ENCODE measurements at regions not wholly inside any gene's neighbourhood (a gene's known extent, or its start where the extent isn't known, plus 50 kb on each side); places are given as distances from the start of the nearest gene placed in this dataset.
A peak's percentile ranks its signal among the peaks of the same experiment; 100 is the strongest.
"Not testable (repeated sequence)": the region's sequence is repeated elsewhere in the genome, so short reads cannot be mapped to it uniquely, and the experiment has no call there.

DNA sequence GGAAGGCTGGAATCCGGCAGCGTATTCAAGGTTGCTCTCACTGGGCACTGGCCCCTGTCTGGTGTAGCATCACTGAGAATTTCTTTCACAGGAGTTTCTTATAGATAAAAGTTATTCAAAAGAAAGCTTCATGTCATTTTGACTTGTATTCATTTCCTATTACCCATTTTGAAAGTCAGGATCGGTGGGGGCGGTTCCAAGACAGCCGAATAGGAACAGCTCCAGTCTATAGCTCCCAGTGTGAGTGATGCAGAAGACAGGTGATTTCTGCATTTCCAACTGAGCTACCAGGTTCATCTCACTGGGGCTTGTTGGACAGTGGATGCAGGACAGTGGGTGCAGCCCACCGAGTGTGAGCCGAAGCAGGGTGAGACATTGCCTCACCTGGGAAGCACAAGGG is 51.5 kb upstream of the CDC42EP3 start:
- DNase-seq, result not testable (repeated sequence)

DNA sequence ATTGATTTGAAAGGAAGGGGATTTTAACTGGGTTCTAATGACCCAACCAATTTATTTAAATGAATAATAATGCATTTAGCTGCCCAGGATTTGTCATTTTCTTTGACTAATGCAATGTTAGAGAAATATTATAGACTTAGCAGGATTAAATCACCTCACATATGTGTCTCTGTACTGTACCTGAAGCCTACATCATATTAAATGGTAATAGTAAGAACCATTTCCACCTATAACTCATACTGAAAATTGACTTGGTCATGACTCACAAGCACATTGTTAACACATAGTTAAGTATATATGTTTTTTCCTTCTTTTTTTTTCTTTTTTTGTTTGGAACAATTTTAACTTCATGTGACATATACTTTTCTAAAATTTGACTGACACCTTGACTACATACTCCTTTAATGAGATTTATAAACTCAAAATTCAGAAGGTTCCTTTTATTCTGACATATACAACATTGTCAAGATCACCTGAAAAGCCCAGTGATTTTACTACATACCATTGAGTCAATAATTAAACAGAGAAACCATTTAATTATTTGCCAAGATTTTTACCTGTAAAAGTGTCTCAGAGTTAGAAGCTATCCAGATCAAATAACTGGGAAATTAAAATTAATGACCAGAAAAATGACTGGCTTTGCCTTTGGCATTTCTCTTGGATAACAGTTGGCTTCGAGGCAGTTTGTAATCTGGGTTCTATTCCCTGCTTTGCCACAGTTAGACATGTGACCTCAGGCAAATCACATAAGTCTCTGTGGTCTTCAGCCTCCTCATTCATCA is 58.8 kb upstream of the CDC42EP3 start:
- no peak for DNase-seq

DNA sequence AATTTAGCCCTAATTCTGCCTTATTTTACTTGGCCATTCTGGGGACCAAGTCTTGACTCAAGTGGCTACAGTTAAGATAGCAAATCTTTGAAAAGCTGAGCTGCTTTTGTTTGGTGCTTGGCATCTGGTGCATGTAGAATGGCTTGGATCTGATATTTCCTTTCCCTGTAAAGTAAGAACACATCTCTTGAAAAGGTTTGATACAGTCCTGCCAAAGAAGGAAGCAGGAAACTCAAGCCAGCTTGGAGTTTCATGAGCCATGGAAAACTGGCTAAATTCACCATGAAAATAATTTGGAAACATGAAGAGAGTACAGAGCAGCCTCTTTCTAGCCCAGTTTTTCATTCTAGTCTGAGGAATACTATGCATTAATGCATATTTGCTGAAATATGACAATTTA is 61.0 kb upstream of the CDC42EP3 start:
- DNase-seq, result not testable (repeated sequence)

DNA sequence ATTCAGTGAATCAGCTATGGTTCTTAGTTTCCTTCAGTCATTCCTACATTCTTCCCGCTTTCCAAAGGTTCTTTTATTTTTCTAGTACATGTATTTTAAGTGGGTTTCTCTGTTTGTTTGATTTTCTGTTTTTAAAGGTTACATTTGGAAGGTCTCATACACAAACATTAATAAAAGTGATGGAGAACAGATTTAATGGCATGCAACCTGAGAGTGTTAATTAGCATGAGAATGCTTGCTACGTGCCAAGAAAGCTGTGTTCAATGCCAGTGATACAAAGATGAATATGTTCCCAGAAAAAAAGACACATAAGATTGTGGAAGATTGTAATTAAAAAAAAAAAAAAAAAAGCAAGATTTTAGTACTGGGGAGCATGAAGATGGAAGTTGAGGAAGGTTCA is 61.8 kb upstream of the CDC42EP3 start:
- no peak for DNase-seq

DNA sequence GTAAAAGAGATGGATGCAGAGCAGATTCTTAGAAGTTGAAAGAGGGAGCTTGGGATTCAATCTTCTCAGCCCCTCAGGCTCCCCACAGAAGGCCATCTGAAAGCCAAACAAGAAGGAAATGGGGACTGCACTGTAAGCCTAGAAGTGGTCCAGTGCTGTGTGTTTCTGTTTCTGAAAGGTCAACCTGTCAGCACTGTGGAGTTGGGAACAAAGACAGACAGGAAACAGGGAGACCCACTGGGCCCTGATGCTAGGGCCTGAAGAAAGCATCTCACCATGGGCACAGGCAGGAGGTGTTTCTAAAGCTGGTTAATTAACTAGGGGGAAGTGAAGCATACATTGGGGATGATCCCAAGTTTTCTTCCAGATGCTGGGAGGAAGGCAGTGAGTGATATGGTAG is 62.5 kb upstream of the CDC42EP3 start:
- DNase-seq, result not testable (repeated sequence)

DNA sequence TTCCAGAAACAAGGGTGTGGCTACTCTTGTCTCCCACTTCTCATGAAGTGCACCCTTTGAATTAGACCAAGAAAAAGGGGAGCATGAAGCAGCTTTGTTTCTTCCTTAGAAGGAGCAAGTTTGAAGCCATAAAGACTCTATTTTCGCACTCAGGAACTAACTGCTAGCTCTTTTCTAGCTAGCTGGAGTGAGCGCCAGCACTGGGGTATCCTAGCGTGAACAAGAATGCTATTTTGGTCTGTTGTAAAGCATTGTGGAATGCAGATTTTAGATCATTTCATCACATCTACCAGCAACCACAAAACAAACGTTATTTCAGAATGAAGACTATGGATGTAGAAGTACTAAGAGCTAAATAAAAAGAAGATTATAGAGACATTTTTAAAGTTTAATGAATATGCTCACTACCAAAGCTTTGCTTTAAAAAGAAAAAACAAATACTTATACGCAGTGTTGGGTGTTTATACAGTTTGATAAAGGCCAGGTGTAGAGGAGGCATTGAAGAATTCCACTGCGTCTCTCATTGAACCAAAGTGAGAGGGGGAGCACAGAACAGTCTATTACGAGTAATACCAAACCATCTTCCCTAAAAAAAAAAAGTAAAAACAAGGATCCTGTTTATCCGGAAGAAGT is 63.6 kb upstream of the CDC42EP3 start:
- DNase-seq, result peak; percentile 59

DNA sequence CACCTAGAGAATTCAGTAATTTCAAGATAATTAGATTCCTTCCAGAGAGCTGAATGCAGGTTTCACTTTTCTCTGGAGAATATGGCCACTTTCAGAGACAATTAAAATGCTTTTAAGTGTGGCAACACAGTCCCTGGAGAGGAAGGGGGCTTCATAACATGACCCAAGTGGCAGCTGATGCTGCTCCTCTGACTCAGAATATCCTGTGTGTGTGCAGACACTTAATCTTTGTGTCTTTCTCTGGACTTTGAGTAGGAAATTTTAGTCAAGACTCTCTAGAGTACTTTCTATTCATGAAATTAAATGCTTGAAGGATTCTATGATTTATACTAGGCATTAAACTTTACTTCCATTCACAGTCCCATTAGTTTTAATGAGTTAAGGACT is 64.1 kb upstream of the CDC42EP3 start:
- DNase-seq, result not testable (repeated sequence)

DNA sequence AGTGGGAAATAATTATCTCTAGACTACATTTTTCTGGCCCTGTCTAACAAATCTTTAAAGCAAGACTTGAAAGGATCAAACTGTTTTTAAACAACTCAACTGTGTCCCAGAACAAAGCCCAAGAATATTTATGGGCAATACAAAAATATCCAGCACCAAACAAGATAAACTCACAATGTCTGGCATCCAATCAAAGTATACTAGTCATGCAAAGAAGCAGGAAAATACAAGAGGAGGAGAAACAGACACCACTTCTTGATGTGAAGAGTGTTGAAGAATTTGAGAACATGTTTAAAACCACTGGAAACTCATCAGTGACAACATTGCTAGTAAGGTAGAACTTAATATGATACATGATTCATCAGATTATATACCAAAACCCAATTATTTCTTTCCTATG is 66.1 kb upstream of the CDC42EP3 start:
- DNase-seq, result no peak

DNA sequence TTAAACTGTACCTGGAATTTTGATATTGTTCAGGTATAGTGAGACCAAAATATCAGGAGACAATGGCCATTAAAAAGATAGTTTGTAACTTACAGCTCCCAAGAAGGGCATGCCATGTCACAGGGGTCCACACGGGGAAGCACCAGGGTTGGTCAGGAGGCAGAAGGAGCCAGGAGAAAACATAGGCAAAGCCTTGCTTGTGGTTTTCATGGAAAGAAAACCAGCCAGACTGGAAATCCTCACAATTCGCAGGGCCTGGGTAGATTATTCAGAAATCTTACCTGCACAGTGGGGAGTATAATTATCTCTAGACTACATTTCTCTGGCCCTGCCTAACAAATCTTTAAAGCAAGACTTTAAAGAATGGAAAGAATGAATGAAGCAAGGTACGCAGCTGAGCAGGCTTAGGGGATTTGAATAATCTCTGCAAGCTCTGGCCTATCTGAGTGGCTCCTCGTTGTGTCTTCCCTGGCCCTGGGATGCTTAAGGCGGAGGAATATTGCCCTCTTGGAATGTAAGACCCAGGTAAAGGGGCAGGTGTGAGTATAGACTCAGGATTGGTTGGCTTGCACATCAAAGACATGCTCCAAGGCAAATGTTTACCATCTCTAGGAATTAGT is 66.9 kb upstream of the CDC42EP3 start:
- no peak for DNase-seq

DNA sequence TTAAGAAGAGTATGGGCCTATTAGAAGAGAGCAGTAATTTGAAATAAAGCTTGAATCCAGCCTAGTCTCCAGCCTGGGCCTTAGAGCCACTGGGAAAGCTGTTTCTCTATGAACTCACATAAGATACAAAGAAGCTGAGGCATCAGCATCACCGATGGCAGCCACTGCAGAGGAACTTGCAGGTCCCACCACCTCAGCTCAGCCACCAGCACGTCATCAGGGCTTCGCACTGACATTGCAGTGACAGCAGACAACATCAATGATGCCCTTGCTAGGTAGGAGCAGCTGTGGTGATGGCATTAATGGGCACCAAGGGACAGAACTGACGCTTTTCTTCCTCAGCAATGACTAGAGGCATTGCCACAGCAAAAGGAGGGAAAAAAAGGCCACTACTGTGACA is 67.7 kb upstream of the CDC42EP3 start:
- DNase-seq, result no peak

DNA sequence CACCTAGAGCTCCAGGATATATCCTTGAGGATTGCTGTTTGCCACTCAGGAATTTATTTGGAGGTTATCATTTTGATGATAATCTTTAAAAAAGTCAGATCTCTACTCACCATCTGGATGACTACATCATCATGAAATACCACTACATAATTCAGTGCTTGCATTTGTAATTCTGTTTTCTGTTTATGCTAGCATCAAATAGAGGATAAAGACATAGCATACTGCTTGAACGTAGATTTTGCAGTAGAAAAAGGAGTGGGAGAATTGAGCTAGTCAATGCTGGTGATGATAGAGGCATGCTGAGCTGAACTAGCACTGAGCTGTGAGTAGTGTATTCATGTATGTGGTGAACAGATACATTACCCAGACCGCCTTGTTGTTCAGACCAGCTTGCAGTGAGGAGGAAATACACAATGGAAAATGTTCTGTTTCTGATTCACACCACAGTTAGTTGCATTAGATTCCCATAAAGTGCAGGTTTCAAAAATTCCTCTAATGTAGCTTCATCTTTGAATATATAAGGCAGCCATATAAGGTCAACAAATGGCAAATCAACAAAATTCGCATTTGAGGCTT is 68.8 kb upstream of the CDC42EP3 start:
- peak; percentile 74 for DNase-seq

DNA sequence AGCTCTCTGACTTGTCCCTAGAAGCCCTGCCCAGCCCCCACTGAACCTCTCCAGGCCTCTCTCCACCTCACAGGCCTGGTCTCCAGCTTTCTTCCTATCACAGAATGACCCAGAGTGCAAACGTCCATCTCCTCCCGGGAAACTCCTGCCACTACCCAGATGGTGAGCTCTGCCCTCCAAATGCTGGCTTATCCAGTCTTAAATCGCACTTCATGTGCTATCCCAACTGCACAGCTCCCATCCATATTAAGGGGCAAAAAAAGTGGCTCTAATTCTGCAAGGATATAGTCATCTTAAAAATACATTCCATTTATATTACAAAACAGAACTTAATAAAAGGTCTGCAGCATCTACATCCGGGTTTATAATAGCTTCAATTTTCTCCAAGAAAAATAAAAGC is 70.8 kb upstream of the CDC42EP3 start:
- DNase-seq, result no peak

DNA sequence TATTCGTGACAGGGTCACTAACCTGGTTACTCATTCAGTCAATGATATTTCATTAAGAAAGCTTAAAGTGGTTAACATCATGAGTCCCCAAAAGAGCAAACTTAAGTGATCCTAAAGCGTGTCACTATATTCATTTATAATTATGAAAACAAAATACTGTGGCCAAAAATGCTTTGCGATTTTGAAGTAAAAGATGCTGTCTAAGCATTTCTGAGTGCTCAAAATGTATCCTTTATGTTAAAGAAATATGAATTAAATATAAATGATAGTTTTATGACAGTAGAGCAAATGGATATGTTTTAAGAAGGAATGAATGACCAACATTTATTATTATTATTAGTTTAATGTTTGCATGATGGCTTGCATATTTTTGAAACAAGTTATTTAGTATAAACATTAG is 72.6 kb upstream of the CDC42EP3 start:
- DNase-seq, result no peak

DNA sequence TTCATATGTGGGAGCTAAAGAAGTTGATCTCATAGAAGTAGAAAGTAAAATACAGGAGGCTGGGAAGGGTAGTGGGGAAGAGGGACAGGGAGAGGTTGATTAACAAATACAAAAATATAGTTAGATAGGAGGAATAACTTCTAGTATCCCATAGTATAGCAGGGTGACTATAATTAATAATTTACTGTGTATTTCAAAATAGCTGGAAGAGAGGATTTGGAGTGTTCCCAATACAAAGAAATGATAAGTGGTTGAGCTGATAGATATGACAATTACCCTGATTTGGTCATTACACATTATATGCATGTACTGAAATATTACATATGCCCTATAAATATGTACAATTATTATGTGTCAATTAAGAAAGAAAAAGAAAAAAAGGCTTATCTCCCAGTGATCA is 73.5 kb upstream of the CDC42EP3 start:
- DNase-seq, result not testable (repeated sequence)

DNA sequence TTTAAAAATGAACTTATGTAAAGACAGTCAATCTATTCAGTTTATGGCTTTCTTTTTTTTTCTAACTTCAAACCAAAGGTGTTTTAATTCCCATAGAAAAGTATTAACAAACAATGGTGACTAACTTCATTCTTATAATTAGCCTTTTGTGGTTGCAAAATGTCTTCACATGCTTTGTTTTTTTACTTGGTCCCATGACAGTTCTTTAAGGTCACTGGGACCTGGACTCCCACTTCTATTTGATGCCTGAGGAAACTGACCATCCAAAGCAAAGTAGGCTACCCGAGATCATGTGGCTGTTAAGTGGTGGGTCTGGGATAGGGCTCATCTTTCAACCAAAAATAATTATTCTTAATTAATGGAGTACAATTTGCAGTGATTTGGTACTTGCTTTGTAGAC is 74.6 kb upstream of the CDC42EP3 start:
- not testable (repeated sequence) for DNase-seq

DNA sequence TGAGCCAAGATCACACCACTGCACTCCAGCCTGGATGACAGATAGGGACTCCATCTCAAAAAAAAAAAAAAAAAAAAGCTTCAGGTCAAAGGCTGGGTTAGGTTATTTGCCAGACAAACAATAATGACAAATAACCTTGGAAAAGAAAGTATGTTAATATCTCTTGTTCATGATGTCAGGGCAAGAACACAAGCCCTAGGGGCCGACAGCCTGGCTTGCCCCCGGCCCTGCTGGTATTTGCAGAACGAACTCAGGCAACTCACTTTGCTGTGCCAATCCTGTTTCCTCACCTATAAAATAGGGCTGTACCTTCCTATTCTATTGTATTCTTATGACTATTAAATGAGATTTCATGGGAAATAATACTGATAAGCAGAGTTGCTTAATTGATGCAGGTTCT is 75.4 kb upstream of the CDC42EP3 start:
- DNase-seq, result no peak

DNA sequence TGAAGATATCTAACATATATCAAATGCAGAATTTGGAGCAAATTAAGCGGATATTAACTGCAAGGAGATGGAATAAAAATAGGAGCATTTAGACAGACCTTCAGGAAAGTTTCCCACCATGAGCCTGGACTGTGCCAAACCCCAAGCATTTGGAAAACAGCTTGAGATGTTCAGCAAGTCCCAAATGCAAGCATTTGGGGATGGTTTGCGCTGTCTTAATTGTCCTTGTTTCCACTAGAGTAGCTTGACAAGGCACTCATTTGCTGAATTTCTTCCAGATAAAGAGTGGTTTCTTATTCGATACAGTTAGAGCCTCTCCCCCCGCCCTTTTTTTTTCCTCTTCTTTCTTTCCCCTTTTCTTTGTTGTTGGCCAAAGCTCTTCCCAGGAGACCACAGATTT is 77.1 kb upstream of the CDC42EP3 start:
- peak; percentile 81 for DNase-seq

DNA sequence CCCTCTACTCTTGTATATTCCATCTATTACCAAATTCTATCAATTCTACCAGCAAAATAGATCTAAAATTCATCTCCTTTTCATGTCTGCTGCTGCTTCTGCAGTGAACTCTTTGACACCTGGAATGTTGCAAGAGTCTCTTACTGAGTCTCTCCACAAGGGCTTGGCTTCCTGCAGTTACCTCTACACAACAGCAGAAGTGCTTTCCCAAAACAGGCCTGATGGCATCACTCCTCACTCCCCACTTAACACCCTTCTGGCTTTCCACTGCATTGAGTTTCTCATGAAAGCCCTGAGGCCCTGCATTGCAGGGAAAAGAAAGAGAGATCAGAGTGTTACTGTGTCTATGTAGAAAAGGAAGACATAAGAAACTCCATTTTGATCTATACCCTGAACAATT is 78.8 kb upstream of the CDC42EP3 start:
- DNase-seq, result not testable (repeated sequence)

DNA sequence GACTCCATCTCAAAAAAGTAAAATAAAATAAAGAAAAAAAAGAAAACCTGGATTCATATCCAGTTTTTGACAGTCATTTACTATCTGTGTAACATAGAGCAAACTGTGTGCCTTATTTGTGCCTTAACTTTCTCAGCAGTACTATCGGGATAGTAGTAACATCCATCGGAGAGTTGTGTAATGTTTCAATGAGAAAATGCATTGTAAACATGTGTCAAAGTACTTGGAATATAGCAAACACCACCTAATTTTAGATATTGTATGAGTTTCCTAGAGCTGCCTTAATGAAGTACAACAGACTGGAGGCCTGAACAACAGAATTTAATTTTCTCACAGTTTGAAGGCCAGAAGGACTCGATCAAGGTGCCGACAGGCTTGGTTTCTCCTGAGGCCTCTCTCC is 81.3 kb upstream of the CDC42EP3 start:
- DNase-seq, result no peak

DNA sequence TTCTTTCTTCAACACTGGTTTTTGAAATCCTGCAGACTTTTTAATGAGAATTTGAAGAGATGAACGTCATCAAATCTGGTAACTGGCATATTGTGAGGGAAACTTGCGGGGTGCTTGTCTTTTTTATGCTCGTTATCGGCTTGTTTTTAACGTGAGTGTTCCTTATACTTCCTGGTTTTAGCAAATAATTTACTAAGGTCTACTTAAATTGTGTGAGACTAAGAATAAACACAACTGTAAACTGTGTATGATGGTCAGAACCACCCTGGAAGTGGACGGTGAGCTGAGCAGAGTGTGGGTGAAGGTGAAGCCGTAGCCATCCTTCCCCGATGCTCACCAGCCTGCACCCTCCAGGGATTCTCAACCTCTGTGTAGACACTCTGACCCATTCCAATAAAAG is 82.3 kb upstream of the CDC42EP3 start:
- DNase-seq, result no peak

DNA sequence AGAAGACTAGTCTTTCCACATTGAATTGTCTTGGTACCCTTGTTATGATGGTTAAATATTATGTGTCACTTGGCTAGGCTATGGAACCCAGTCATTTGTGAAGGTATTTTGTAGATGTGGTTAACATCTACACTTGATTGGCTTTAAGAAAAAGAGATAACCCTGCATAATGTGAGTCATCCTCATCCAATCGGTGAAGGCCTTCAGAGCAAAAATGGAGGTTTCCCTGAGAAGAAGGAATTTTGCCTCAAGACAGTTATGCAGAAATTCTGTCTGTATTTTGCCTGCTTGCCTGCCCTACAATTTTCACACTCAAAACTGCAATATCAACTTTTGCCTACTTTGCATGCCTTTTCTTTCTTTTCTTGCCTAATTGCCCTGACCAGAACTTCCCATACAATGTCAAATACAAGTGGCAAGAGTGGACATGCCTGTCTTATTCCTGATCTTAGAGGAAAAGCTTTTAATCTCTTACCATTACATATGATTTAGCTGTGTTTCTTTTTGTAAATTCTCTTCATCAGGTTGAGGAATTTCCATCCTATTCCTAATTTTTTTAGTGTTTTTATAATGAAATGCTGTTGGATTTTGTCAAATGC is 84.6 kb upstream of the CDC42EP3 start:
- DNase-seq, result not testable (repeated sequence)

DNA sequence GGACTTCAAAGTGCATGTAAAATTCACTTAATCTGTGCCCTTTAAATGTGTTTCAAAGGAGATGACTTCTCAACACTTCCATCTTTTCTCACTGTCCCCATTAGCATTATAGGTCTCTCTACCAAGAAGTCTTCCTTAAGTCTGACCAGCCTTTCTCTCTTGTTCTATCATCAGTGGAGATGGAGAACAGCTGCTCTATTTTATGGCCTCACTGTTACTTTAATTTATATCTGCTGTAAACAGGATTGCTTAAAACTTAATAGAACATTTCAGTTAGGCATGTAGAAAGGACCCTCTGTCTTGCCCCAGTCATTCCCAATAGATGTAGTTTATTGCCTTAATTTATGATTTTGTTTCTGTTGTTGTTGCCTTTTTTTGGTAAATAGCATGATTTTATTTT is 86.0 kb upstream of the CDC42EP3 start:
- not testable (repeated sequence) for DNase-seq

DNA sequence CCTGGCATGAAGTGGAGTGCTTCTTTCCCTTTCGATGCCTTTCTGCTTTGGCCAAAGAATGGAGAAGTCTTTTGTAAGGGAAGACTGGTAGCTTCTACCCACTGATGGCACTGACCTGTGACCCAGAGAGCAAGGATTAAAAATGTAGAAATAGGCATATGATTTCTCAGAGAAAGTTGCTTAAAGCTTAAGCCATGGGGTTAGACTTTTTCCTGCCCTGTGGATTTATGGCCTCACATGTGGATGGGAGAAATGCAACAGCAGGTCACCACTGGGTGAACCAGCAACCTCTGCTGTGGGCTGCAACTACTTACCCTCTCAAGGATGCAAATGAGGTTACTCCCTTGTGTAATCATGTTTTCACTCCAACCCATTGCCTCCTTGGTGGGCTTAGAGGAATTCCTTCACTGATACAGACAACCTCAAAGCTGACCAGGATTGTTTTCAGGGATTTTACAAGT is 86.7 kb upstream of the CDC42EP3 start:
- DNase-seq, result not testable (repeated sequence)

Data from skin of body (tissue), 1 donor.